Astrocyte of the spinal cord (primary cell): ENCODE measurements at regions not wholly inside any gene's neighbourhood (a gene's known extent, or its start where the extent isn't known, plus 50 kb on each side); places are given as distances from the start of the nearest gene placed in this dataset.

Experiments used
- DNase-seq: peaks from one replicate; pipeline ENCODE4 v3.0.0; 2011; ENCODE audit warnings: low read depth, low spot score
- H3K4me3 ChIP-seq: 2 replicates; pipeline ENCODE4 v1.5.1; 2011; ENCODE audit warnings: low read depth, mild to moderate bottlenecking, low read length, moderate library complexity
- CTCF ChIP-seq: IDR thresholded peaks from 2 replicates; pipeline ENCODE4 v1.5.1; 2012; ENCODE audit warnings: low read depth, mild to moderate bottlenecking, low read length, inconsistent platforms
- in situ Hi-C: cut with HindIII; loops from 2 replicates; pipeline ENCODE4 v1.10.0; 2017; ENCODE audit warnings: low sequenced_read_pairs

- in situ Hi-C loops: no loop called here
- no peak for TF ChIP-seq CTCF
- no peak for DNase-seq
- no peak overlapping the region for H3K4me3 ChIP-seq
Observed at GRCh38 chr11:134584001-134584561, 172.0 kb upstream of the B3GAT1 start.

GRCh38 chr11:134583397-134583990 is 171.5 kb upstream of the B3GAT1 start:
- in situ Hi-C loops: no loop called here
- no peak for DNase-seq
- no peak overlapping the region for H3K4me3 ChIP-seq
- TF ChIP-seq CTCF: no peak

DNA sequence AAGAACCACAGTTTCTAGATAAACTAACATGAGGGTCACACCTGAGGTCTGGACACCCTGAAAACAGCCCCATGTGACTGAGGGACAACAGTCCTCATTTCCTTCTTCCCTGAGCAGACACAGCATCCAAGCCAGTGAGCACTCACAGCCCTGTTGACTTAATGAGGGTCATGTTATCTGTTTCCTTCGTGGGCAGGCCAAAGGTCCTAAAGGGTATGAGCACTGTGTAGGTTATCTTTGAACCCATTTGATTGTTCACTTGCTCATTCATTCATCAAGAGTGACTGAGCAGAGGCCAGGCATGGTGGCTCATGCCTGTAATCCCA is 170.7 kb upstream of the B3GAT1 start:
- in situ Hi-C loops: no loop called here
- no peak overlapping the region for H3K4me3 ChIP-seq
- DNase-seq: no peak
- TF ChIP-seq CTCF: no peak

GRCh38 chr11:134581966-134582769 is 170.1 kb upstream of the B3GAT1 start:
- no peak for DNase-seq
- H3K4me3 ChIP-seq: no peak overlapping the region
- no peak for TF ChIP-seq CTCF
- in situ Hi-C loops: no loop called here

- no peak for TF ChIP-seq CTCF
- no peak for DNase-seq
- no peak overlapping the region for H3K4me3 ChIP-seq
- in situ Hi-C loops: no loop called here
Observed at GRCh38 chr11:134581121-134581626, 169.1 kb upstream of the B3GAT1 start.

- no peak for DNase-seq
- in situ Hi-C loops: no loop called here
- no peak overlapping the region for H3K4me3 ChIP-seq
- no peak for TF ChIP-seq CTCF
Observed at GRCh38 chr11:134580610-134580975, 168.6 kb upstream of the B3GAT1 start.
